Hematopoietic multipotent progenitor cell treated with erythropoietin and hydrocortisone succinate and interleukin-3 and kit ligand, for 15 days (in vitro differentiated cells): ENCODE measurements at regions not wholly inside any gene's neighbourhood (a gene's known extent, or its start where the extent isn't known, plus 50 kb on each side); places are given as distances from the start of the nearest gene placed in this dataset.
"Not testable (repeated sequence)": the region's sequence is repeated elsewhere in the genome, so short reads cannot be mapped to it uniquely, and the experiment has no call there.

Source experiments
- DNase-seq: peaks from one replicate; pipeline ENCODE4 v3.0.0-alpha.2; 2015; ENCODE audit warnings: low spot score

DNA sequence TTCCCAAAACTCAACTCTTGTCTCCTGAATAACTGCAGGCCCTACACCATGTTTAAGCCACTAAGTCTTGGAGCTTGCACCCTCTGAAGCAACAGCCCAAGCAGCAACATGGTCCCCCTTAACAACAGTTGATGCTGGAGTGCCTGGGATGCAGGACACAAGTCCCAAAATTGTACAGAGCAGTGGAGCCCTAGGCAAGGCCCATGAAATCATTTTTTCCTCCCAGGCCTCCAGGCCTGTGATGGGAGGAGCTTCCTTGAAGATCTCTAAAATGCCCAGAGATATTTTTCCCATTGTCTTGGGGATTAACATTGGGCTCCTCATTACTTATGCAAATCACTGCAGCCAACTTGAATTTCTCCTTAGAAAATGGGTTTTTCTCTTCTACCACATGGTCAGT is 311.9 kb upstream of the EPHA3 start:
- DNase-seq, result no peak

DNA sequence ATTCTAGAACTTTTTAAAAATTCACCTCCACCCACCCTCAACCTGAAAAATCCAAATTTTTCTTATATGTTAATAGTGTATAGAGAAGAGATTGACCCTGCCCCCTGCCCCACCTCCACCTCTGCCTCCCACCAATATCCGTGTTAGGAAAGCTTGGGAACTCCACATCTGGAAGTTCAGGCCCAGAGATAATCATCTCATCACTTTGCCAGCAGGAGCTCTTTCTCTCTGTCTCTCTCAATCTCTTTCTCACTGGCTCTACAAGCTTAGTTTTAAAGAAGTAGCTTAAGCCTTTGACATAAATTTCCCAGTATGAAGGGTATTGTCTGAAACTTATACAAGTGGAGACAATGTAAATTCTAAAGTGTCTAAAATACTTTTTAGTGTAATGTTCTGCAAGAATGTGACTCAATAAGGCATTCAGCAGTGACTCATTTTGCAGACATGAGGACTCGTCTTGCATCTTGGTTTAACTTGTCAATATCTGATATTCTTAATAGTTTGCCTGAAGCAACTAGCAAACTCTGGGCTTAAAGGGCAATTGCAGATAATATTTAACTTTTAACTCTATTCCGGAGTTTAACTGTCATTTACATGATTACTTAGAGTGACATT is 299.8 kb upstream of the EPHA3 start:
- DNase-seq, result no peak

DNA sequence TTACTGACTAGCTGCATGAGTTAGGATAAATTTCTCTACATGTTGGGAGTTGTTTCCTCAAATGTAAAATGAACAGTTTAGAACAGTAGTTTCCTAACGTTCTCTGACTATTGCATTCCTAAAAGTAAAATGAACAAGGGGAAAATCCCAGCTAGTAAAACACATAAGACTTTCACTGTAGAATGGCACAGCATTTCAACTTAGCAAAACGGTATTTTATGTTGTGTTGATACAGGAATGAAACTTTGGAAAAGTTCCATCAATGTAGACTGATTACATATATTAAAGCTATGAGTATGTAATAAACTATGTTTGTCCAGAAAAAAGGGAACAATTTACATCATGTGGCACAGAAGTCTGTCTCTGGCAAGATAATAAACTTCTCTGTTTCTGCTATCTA is 297.4 kb upstream of the EPHA3 start:
- no peak for DNase-seq

DNA sequence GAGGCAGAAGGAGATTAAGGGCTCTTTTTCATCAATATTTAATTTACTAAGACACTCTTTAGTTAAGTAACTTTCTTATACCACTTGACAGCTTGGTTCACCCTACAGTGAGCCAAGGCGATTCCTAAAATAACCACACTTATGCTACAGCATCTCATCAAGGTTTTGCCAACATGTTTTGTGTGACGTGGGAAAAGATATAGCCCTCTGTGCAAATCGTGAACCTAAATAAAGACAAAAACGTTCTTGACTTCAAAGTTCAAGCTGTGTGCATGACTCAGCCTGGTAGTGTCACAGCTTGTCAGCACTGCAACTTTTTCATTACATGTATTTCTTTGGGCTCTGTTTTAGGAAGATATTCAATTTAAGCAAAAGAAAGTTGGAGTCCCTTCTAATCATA is 297.0 kb upstream of the EPHA3 start:
- no peak for DNase-seq

DNA sequence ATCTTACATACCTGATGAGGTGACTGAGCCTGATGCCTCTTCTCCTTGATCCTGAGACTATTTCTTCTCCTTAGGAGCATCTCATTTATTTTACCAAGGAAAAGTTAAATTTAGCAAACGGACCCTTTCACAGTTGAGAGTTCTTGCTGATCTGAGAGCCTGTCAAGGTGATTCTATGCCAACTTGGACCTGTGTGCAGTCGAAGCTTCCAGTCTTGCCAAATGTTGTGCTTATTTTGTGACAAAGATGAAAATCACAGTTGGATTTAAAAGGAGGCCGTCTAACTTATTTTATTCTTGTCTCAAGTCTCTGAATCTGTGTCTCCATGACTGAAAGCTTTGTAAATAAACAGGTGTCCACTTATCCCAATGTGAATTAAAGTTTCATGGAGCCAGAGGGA is 296.3 kb upstream of the EPHA3 start:
- no peak for DNase-seq

DNA sequence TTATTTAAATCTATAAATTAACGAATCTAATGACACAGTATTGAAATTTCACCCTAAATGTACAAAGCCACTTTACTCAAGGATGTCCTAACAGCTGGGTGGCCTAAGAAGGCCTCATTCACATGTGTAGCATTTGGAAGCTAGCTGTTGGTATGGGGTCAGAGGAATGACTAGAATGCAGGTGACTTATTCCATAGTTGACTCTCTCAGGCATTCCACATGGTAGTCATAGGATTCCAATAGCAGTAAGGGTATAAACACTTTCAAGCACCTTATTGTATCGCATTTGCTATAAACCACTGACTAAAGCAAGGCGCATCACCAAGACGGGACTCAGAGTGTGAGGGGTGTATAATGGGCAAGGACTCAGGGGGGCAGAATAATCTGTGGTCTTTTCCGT is 294.8 kb upstream of the EPHA3 start:
- no peak for DNase-seq

DNA sequence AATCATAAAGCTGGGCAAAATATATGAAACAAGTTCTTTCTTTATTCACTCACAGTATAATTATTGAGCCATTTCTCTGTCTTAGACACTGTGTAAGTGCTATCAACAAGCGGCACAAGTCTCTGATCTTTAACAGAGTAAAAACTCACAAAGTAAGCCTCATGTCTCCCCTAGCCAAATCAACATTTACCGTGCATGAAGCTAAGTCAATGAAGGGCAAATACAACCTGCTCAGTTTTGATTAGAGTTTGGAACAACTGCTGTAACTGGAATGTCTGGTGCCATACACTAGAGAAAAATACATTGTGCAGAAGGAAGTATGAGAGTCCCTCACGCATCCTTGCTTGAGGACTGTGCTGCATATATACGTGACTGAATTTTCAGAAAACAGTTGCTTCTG is 291.0 kb upstream of the EPHA3 start:
- no peak for DNase-seq

DNA sequence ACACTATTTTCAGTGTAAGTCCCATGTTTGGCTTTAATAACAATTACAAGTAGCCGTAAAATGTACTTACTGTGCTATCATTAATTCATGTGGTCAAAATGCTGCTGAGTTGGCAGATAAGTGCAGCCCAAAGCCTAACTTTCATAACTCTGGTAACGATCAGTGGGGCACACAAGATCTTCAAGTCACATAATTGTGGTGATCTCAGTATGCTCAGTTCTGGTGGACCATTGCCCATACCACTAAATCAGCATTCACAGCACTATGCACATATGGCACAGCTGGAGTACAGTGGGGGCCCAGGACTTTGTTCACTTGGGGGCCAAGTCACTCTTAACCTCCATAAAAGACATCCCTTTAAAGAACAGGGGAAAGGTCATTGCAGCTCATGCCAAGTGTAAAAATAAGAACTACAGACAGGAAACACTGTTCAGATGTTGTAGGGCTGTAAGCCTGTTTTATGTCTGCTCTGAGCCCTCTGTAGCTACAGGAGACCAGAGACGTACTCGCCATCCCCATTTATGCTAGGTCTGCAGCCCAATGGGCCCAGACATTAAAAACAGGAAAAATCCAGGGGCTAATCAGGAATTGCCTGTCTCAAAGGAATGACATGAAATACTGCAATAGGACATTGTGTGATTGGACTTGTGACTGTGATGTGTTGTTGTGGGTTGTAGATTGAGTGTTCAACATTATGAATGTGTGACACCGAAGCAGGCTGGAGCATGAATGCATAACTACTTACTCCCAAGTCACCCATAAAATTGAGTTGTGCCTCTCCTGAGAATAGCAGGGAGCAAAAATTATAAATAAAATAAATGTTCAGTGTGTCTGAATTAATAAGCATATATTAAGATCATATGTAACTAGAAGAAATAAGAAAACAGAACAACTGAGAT is 282.5 kb upstream of the EPHA3 start:
- no peak for DNase-seq

DNA sequence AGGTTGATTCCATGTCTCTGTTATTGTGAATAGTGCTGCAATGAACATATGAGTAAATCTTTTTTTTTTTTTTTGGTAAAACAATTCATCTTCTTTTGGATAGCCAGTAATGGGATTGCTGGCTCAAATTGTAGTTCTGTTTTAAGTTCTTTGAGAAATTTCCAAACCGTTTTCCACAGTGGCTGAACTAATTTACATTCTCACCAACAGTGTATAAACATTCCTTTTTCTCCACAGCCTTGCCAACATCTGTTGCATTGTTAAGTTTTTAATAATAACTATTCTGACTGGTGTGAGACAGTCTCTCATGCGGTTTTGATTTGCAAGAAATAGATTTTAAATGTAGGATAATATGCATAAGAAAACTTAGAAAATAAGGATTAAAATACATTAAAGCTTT is 279.0 kb upstream of the EPHA3 start:
- DNase-seq, result no peak

DNA sequence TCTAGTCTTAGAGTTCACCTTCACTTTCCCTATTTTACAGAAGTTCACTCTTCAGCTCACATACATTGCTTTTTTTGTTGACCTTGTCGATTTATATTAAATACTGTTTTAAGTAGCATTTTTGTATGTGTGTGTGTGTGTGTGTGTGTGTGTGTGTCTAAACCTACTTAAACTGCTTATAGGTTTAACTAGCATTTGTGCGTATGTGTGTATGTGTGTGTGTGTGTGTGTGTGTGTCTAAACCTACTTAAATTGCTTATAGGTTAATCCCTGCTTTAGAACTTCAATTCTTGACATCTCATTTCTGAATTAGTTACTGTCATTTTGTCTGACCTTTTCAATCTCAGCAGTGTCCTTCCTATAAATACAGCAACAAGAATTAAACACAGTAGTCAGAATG is 254.8 kb upstream of the EPHA3 start:
- DNase-seq, result no peak

DNA sequence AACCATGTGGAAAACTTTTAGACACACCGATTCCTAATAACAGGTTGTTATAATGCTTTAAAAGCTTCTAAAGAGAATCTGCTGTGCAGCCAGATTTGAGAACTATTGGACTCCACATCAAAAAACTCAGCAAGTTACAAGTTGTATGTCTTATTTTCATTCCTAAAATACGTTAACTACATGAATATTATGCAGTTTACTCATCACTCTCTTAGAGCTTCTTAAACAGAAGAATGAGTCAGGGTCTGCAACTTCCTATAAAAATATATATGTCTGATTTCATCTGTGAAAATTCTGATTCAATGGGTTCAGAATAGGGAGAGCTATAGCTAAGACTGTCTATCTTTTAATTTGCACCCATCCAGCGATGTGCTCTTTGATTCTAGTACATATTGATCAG is 244.2 kb upstream of the EPHA3 start:
- no peak for DNase-seq

DNA sequence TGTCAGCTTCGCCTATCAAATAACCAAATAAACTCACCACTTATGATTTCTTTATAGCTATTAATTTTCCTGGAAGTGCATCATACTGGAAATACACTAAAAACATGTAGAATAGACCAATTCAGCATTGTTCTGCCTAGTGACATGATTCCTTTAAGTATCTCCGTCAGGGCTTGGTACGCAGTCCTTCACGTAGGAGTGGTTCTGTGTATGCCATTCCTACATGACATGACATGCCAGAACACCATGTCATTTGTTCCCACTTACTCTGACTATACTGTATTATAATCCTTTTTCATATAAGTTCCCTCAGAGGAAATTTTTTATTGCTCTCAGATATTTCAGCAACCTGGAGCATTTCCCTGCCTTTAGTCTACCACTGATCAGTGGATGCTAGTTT is 230.7 kb upstream of the EPHA3 start:
- DNase-seq, result no peak

DNA sequence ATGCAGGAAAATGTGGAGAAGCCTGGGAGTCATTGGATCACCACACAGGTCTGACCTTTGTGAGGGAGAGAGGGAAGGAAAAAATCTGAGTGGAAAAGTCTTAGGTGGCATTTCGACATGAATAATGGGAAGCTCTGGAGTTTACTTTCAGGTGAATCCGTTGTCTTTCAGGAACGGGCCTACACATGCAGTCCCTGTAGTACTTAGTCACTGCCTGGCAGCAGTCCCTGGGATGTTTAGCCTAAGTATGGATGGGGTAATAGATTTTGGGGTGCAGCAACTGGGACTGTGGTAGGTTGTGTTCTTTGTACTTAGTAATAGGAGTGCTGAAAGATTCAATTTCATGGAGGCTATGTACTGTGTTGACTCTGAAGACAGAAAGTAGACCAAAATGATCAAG is 227.5 kb upstream of the EPHA3 start:
- no peak for DNase-seq

DNA sequence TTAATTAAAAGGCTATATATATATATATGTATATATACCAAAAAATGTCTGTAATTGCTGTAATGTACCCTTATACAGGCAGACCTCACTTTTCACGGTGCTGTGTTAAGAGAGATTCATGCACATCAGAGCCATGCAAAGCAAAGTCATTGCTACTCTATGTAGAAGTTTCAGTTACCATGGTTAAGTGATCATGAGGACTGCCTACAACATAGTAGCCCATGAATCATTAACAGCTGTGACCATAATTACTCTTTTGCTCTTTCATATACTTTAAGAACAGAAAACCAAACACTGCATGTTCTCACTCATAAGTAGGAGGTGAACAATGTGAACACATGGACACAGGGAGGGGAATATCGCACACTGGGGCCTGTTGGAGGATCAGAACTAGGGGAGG is 225.3 kb upstream of the EPHA3 start:
- DNase-seq, result no peak

DNA sequence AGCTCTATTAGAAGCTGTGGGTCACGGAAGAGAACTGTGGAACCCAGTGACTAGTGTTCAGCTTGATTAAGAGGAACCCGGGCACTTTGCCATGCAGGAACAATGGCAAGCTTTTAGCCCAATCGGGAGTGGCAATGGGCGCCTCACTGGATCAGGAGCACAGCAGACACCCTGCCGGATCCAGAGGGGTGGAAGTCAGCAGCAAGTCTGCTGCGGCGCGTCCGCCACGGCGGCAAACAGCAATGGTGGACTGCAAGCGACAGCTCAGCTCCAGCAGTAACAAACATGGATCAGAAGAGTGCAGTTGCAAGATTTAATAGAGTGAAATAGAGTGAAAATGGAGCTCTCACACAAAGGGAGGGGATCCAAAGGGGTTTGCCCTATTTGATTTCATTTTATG is 220.8 kb upstream of the EPHA3 start:
- not testable (repeated sequence) for DNase-seq

DNA sequence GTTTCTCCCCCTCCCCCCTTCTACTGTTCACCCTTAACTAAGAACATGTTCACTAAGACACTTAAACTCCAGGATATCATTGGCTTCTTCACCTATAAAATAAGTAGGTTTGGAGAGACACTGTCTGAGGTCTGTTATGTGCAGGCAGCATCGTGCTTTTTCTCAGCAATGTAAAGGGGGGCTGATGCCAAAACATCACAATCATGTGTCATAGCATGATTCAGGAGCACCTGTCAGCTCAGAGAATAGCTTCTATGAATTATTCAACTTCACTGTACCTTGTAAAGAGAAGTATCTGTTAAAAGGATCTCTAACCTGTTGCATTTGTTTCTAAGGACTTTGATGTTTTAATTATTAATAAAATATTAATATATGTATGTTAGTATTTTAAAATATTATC is 211.4 kb upstream of the EPHA3 start:
- DNase-seq, result no peak

DNA sequence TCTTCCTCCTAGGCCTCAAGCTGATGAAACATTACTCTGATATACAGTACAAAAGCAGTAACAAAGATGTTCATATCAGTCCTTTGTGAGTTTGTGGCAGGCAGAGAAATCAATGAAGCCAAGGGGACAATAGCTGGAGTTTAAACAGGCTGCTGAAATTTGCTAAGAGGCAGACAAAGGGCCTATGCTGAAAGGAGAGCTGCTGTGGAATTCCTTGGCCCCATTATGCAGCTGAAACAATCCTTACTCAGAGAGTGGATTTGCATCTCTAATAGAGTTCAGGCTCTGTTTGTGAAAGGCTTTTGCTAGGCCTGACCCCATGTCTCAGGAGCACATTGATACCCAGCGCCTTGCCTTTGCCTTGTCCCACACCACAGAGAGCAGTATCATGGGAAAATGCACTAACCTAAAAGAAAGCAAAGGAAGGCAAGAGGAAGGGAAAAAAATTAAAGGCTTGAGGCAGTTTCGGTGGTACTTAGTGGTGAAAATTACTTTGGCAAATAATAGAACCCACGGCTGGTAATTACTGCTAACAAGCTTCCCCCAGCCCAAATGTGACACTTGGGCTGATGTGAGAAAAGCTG is 195.0 kb upstream of the EPHA3 start:
- no peak for DNase-seq

DNA sequence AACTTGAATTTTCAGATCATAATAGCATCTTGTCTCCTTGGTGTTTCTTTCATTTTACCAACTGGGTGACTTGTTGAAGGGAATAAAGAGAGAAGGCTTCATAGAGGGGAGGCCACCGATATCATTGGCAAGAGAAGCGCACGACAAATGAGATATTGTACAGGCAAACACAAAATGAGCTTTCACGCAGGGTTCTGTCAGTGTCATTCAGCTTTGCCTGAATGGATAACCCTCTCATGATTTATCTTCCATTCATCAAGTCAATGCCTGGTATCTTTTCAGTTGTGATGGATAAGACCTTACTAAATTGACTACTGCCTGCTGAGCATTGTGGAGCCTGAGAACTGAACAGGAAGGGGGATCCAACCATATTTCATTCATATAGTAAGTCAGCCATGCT is 188.6 kb upstream of the EPHA3 start:
- DNase-seq, result no peak

DNA sequence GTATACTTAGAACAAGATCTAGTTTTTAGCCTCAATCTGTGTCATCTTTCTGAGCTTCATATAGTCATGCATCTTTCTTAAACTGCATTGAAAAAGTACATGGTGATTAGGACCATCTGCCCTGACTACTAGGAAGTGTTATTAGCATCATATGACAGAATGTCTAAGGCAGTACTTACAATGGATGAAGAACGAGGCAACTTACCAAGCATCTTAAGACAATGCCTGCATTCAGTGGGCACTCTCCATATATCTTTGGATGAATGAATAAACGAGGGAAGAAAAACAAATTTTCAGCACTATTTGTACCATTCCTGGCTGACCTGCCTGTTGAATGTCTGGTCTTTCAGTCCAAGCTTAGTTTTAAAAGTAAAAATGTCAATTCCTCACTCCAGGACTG is 185.4 kb upstream of the EPHA3 start:
- no peak for DNase-seq

DNA sequence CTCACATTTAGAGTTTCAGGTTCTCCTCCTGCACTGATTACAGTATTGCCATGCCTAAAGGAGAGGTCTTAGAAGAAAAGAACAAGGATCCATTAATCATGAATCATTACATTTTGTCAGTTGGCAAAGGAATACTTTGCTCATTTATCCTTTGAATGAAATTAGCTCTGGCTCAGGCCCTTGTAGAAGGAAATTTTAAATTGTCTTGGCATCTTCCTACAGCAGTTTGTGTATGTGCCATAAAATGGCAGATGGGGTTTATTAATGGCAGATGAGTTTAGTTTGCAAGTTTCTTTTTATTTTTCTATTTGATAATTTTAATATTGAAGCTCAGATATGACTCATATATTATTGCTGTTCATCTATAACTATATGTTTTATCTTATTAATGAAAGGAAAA is 181.2 kb upstream of the EPHA3 start:
- DNase-seq, result no peak

DNA sequence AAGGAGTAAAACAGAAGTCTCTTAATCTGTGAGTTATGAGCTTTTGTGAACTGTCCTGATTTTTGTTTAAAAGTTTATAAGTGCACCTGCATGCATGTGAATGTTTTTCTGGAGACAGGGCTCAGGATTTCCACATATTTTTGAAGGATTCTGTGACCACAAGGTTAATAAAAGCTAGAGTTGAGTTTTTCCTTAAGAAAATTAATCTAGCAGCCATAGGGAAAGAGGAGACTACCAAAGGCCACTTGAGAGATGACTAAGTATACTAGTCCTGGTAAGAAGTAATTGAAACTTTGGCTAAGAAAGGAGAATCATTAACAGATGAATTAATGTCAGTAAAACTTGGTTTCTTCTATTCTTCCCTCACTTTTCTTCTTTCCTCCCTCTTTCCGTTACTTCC is 176.8 kb upstream of the EPHA3 start:
- DNase-seq, result no peak

DNA sequence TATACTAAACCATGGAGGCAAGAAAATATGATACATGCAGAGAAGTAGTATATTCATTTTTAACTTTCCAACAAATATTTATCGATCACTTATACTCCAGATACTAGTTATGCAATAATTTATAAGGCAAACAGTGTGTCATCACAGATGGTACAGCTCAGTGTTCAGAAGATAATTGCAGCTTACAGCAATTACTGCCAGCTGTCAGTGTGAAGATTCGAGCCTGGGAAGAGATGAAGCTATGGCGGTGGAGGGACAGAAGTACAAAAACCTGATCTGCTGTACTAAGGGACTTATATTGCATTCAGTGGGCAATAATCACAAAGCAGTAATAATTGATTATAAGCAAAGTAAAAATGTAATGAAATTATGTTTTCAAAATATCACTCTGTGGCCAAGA is 170.6 kb upstream of the EPHA3 start:
- DNase-seq, result no peak

DNA sequence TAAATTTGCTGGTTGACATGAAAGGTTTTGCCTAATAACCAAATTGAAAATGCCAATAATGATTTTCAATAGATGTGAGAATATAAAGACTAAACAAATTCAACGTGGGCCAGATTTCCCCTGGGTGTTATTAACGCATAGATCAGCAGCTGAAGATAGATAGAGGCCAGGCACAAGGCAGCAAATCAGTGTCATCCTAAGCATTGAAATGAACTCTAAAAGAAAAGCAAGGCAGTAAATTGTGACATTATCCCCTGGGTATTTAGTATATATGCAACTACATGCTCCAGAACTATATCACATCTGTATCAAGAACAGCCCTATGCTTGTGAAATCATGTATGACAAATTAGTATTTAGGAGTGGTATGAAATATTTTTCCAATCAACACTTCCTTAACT is 167.1 kb upstream of the EPHA3 start:
- no peak for DNase-seq

DNA sequence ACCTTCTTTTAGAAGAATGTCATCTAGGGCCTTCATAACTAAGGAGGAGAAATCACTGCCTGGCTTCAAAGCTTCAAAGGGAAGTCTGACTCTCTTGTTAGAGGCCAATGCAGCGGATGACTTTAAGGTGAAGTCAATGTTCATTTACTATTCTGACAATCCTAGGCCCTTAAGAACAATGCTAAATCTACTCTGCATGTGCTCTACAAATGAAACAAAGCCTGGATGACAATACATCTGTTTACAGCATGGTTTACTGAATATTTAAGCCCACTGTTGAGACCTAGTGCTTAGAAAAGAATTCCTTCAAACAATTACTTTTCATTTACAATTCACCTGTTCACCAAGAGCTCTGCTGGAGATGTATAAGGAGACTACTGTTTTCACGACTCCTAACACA is 160.4 kb upstream of the EPHA3 start:
- DNase-seq, result no peak
